Left lobe of liver (tissue), 2 donors: ENCODE measurements at regions not wholly inside any gene's neighbourhood (a gene's known extent, or its start where the extent isn't known, plus 50 kb on each side); places are given as distances from the start of the nearest gene placed in this dataset.

ENCODE experiments used
- ATAC-seq: fragments of 200-7000 bp; cut with Tn5 transposase; one replicate; pipeline ENCODE4 v1.9.1; 2020; ENCODE audit warnings: mild to moderate bottlenecking, moderate library complexity
- DNase-seq: peaks from one replicate; pipeline ENCODE4 v3.0.0-alpha.2; 2020; ENCODE audit warnings: low spot score
- donor health status: DM: no; HTN: no; CAD: no; lungs with moderate emphysema.
- donor health status: DM: no; HTN: yes; CAD: no.

DNA sequence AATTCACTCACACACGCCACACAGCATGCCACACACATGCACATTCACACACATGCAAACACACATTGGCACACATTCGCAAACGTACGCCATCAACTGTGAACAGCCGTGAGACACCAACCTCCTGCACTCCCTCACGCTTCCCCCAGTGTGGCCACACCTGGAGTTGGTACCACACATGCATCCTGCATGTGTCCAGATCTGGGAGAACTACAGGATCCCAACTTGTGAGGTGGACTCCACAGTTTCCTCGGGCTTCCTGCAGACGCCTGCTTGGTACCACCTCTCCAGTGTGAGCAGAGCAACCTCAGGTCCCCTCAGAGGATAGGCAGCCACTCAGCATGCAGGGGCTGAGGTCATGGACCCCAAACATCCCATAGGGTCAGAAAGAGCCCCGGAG, 239.0 kb downstream of the EIPR1 start:
- DNase-seq = no peak

DNA sequence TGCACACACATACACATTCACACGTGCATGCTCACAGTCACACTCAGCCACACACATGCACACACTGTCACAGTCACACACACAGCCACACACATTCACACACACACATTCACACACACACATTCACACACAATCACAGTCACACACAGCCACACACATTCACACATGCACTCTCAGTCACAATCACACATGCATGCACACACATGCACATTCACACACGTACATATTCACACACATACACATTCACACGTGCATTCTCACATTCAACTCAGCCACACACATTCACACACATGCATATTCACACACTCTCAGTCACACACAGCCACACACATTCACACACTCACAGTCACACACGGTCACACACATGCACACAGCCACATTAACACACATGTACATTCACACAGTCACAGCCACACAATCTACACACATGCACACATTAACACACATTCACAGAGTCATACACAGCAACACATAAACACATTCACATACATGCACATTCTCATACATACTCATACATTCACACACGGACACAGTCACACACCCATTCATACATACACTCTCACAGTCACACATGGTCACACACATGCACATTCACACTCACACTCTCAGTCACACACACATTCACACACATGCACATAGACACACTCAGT, 239.8 kb downstream of the EIPR1 start:
- ATAC-seq = no peak
- DNase-seq = no peak

More for the DNA sequence above, 239.0 kb downstream of the EIPR1 start:
- no peak for ATAC-seq

DNA sequence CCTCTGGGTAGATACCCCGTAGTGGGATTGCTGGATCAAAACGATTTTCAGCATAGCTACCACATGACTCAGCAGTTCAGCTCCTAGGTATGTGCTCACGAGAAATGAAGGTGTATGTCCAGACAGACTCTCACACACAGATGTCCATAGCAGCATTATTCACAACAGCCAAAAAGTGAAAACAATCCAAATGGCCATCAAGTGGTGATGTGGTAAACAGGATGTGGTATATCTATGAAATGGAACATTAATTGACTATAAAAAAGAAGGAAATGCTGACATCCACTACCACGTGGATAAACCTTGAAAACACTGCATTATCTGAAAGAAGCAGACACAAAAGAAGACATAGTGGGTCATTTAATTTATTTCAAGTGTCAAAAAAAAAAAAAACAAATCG, 241.9 kb downstream of the EIPR1 start:
- ATAC-seq = no peak
- no peak for DNase-seq

DNA sequence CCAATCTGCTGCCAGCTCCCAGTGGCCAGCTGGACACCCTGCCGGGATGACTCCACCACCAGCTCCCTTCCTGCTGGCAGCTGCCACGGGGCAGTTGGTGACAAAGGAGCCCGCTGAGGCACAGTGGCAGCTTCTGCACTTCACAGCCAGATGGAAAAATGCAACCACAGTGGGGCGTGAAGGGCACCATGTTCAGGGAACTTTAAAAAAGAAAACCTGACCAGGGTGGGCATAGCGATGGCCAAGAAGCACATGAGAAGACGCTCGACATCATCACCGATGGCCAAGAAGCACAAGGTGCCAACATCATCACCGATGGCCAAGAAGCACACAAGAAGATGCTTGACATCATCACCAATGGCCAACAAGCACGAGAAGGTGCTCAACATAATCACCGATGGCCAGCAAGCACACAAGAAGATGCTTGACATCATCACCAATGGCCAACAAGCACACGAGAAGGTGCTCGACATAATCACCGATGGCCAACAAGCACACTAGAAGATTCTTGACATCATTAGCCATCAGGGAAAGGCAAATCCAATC, 243.5 kb downstream of the EIPR1 start:
- DNase-seq (no peak), ATAC-seq (no peak)

DNA sequence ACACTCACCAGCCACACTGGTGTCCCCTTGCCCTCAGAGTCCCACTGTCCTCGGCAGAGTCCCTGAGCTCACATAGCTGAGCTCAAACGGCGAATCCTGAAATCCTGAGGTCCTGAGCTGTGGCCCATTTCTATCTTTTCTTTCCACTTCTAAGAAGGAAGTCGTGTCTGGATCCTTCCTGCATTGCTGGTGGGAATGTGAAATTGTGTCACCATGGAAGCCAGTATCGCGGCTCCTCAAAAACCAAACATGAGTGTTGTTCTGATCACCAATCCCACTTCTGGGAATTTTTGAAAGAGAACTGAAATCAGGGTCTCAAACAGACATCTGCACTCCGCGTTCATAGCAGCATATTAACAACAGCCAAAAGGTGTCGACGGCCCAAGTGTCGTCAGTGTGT, 244.7 kb downstream of the EIPR1 start:
- DNase-seq = no peak
- no peak for ATAC-seq

DNA sequence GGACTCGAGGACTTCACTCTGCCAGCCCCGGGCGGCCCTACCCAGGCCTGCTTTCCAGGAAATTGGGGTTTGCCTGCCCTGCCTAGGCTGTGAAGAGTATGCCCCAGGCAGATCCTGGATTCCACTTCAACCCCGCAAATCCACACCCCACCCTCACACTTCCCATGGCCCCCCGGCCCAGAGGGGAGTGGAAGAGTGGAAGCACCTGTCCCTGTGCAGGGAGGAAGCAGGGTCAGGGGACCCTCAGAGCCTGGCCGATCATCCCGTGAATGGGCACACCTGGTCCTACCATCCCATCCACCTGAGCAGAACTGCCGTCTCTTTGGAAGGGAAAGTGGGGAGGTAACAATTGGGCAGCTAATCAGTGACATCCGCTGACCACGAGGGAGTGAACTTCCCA, 245.2 kb downstream of the EIPR1 start:
- ATAC-seq = no peak

DNA sequence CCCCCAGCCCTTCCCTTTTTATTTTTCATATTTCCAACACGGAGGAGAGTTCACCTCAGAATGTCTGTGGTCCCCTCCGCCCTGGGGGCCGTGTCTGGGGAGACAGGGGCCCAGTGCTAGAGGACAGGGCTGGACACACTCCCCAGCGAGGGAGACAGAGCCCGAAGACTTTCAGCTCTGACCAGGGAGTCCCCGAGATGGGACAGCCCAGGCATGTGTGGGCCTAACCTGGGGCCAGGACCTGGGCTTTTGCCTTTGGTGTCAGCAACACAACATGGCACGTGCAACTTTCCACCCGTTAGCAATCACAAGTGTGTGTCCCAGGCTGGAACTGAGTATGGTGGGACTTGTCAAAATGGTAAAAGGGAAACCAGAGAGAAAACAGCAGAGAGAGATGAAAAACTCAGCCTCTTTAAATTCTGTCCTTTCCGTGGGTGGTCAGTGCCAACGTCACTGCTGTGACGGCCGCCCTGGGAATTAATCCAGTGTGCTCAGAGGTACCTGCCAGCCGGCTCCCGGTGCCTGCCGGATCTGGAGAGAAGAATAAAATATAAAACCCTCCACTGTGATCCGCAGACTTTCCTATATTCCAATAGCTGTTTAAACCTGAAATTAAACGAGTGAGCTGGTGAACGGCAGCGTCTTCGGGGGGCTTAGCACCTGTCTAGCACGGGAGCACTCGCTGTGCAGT, 245.8 kb downstream of the EIPR1 start:
- no peak for ATAC-seq

More for the DNA sequence above, 245.2 kb downstream of the EIPR1 start:
- DNase-seq = no peak

DNA sequence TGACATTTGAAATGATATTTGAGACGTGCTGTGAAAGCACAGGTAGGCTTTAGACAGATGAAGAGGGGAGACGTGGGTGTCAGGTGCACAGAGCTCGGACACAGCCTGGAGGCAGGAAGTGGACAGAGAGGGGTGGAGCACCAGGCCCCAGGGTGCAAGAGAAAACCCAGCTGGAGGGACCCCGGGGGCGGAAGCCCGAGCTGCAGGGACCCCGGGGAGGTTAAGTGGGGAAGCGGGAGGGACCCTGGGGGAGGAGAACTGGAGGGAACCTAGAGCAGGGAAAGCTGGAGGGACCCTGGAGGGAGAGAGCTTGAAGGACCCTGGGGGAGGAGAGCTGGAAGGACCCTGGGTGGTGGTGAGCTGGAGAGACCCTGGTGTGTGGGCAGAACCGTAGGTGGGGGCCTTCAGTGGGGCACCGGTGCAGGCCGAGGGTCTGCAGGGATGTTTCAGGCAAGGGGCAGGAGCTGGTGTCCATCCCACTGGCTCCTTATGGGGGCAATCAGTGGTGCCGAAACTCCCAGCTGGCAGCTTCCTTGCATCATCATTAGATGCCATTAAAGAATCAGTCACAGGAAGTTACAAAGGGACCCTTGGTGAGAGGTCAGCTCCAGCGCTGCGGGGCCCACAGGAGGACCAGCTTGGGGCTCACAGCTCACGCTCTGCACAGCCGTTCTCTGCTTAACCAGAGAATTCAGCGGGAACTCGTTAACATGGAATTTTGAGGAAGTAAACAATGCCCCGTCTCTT, 246.6 kb downstream of the EIPR1 start:
- ATAC-seq (no peak), DNase-seq (no peak)

More for the DNA sequence above, 245.8 kb downstream of the EIPR1 start:
- DNase-seq = no peak

DNA sequence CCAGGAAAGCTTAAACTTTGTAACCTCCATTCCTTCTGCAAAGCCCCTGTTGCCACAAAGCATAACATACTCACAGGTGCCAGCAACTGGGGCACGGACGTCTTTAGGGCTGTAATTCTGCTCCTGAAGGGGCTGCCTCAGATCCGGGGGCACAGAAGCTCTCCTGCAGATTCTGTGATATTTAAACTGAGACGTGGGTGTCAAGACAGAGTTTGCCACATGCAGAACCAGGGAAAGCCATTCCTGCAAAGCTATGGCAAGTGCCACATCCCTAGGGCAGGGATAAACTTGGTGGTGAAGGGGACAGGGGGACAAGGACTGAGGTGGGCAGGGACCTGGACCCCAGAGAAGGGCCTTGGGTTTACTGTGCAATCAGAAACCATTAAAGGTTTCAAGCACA, 247.2 kb downstream of the EIPR1 start:
- DNase-seq = no peak
- ATAC-seq = no peak

DNA sequence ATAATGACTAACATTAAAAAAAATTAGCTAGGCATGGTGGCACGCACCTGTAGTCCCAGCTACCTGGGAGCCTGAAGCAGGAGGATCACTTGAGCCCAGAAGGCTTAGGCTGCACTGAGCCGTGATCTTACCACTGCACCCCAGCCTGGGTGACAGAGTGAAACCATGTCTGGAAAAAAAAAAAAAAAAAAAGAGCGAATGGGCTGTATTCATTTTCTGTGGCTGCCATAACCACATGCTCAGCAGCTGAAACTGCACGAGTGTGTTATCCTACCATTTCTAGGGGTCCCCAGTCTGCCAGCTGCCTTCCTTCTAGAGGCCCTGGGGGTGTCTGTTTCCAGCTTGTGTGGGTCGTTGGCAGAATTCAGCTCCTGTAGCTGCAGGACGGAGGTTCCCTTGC, 247.8 kb downstream of the EIPR1 start:
- ATAC-seq = no peak
- DNase-seq = no peak

DNA sequence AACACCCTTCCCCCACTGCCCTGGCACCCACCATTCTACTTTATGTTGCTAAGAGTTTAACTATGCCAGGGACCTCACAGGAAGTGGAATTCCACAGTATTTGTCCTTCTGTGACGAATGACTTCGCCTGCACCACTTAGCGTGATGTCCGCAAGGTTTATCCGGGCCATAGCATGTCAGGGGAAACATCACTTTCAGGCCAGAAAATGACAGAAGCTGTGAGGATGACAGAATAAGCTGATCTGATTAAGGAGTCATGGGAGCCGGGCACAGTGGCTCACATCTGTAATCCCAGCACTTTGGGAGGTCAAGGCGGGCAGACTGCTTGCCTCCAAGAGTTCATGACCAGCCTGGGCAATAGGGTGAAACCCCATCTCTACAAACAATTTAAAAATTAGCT, 248.8 kb downstream of the EIPR1 start:
- DNase-seq (no peak), ATAC-seq (no peak)

DNA sequence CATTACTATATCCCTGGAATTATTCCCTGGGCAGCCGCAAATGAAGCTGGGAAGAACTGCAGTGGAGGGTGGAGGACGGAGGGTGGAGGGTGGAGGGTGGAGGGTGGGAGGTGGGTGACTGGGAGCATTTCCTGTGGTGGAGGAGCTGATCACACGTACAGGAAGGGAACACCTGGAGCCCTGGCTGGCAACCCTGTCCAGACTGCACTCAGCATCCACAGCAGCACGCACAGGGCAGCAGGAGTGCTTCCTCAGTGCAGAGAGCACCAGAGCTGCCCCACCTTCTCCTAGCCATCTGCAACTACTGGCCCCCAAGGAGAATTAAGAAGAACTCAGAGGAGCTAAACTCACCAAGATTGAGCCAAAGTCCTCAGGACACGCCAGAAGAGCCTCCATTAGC, 249.9 kb downstream of the EIPR1 start:
- ATAC-seq (no peak), DNase-seq (no peak)

DNA sequence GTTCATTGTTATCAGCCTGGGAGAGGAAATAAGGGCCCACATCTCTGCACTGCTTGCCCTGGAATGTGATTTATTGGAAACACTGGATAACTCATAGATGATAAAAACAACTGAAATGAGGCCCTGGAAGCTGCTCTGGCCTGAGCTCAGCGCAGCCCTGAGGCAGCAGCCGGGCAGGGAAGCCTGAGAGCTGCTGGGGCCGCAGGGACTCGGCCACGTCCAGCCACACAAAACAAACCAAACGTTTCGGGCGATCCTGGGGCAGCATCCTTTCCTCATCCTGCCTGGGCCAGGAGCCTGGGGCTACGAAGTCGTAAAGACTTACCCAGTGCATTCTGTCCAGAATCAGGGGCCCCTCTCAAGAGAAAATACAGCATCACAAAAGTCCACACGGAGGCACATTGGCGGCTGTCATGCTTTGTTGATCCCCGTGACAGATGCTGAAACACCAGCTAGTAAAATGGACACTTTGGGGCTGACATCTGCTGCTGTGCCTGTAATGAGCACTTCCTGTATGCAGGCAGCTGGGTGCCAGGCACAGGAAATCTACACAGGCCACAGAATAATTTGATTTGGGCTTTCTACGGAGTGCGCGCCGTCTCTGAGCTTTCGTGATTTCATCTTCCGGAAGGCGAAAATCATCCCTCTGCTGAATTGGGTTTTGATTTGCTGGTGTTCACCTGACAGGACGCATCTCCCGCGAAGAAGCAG, 250.6 kb downstream of the EIPR1 start:
- DNase-seq (no peak), ATAC-seq (peak; percentile 33)

DNA sequence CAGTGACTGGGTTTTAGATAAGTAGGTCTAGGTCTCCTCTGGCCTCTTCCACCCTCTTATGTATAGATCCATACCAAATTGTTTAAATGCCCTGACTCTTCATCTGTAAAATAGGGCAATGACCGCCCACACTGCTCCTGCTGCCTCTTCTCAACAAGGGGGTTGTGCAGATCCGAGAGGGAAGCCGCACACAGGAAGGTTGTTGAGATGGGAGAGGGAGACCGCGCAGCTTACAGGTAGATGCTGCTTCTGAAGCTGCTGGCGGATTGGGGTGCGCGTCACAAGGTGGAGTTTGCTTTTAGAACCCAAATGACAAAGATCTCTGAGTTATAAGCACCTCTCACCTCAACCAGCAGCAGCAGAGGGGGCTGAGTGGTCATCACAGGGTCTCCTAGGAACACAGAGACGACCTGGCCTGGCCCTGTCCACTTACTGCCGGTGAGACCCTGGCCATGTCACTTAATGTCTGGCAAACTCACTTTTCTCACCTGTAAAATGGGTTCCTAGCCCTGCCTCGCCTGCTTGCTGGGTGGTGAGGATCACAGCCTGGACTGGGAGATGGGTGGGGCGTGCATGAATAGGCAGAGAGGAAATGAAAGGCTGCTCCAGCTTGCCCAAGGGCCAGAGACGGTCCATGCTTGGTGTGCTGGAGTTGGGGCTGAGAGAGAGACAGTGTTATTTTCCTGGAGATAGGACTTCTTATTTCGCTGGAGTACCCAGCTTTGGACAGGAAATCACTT, 251.3 kb downstream of the EIPR1 start:
- ATAC-seq (peak; percentile 26), DNase-seq (no peak)

DNA sequence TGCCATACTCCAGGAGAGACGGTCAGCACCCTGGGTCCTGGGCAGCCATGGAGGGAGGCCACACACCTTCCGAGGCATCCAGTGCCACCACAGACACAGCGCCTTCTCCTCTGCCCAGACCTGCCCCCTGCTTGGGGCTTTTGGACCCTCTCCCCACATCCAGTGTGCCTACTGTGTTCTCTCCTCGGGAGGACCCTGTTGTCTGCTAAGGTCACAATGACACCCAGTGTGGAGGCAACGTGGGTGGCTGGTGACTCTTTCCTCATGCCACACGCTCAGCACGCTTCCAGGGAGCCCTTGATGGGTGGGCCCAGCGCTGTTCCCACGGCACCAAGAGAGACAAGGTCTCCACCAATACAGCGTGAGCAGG, 251.9 kb downstream of the EIPR1 start:
- DNase-seq = no peak
- no peak for ATAC-seq

DNA sequence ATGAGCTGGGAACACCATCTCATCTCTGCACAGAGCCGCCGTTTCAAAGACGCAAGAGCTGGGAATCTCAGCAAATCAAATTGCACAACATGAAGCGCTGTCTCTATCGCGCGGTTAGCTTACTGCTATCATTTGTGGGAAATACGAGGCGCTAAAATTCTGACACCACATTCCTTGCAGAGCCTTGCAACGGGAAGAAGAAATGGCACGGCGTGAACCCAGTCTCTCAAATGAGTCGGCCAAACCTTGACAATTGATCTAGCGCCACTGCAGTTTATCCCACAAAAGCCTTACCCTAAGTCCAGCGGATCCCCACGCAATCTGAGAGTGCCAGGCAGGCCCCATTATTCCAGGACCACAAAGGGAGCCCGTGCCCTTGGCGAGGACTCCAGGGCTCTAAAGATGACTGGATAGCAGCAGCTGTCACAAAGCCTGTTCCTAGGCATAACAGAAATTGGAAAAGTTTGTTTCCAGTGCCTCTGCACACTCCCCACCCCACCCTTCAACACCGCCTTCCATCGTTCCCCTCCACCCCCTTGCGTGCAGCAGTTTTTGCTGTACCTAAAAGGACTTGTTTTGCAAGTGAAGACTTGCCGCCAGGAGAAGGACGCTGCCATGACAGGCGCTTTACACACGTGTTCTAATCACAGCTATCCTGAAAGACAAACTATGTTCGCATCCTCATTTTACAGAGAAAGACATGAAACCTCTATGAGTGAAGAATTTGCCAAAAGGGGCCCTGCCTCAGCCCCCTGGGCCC, 252.4 kb downstream of the EIPR1 start:
- ATAC-seq (no peak), DNase-seq (no peak)

DNA sequence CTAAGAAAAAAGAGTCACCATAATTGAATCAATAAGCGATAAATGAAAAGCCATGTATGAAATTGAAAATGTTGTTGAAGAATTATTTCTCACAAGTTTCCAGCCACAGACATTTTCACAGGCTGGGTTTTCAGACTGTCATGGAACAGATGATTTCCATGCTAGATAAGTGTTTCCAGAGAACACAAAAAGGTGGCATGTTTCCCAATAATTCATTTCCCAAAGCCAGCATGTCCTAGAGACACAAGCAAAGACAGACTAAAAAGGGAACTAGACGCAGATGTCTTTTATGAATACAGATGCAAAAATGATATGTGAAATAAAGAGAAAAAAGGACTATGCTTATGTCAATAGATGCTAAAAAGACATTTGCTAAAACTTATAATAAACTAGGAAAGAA, 255.1 kb downstream of the EIPR1 start:
- ATAC-seq (no peak), DNase-seq (no peak)

DNA sequence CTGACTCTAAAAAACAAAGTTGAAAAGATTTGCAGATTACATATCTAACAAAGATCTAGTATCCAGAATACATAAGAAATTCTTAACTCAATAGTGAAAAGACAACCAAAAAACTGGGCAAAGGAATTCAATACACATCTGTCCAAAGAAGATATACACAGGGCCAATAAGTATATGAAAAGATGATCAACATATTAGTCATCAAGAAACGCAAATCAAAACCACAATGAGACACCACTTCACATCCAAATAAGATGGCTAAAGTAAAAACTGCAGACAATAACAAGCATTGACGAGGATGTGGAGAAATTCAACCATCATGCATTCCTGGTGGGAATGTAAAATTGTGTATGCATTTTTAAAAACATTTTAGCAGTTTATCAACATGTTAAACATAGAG, 256.0 kb downstream of the EIPR1 start:
- no peak for DNase-seq
- no peak for ATAC-seq

DNA sequence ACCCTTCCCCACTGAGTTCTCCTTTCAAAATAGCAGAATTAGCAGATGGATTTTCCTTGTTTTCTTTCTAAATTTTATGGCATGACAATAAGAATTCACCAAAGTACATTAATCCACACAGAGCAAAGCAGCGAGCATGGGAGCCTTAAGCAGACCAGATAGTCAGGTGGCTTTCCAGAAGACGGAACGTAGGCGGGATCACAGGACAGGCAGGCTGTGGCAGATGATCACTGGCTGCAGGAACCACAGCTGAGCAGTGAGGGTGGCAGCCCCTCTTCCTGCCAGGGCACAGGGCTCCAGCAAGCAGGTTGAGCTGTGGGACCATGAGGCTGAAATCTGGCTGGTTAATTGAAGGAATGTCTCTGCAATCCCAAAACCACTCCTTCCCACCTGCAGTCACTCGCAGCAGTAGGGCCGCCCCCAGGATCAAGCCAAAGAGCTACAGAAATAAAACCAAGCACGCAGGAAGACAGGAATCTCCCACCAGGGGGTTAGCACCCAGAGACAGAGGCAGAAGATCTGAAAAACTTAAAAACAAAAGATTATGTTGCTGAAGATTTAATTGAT, 259.9 kb downstream of the EIPR1 start:
- ATAC-seq (no peak), DNase-seq (no peak)

DNA sequence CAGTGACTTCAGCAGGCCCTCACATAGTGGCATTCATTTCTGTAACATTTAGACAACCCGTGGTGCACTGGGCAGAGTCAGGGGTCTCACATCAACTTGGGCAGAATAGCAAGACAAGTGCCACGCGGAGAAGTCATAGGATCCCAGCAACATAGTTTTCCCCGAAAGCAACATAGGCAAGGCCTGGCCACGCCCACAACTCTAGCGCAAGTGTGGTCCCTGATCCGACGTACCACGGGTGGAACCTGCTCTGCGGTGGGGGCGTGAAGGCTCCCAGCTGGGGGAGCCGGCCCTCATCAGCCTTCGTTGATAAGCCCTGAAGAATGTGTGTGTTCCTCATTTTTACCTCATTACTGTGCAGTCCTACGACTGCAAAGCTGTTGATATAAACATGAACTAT, 261.2 kb downstream of the EIPR1 start:
- ATAC-seq (no peak), DNase-seq (peak; percentile 38)
